ENCODE measurements at regions not wholly inside any gene's neighbourhood (a gene's known extent, or its start where the extent isn't known, plus 50 kb on each side); places are given as distances from the start of the nearest gene placed in this dataset.
A peak's percentile ranks its signal among the peaks of the same experiment; 100 is the strongest.

- no peak overlapping the region for H3K4me3 ChIP-seq (ENCODE audit: low read depth, poor library complexity, severe bottlenecking)
- TF ChIP-seq POLR2A (IDR thresholded peaks at IDR 0.05) = no peak
- TF ChIP-seq, protein P1, sequence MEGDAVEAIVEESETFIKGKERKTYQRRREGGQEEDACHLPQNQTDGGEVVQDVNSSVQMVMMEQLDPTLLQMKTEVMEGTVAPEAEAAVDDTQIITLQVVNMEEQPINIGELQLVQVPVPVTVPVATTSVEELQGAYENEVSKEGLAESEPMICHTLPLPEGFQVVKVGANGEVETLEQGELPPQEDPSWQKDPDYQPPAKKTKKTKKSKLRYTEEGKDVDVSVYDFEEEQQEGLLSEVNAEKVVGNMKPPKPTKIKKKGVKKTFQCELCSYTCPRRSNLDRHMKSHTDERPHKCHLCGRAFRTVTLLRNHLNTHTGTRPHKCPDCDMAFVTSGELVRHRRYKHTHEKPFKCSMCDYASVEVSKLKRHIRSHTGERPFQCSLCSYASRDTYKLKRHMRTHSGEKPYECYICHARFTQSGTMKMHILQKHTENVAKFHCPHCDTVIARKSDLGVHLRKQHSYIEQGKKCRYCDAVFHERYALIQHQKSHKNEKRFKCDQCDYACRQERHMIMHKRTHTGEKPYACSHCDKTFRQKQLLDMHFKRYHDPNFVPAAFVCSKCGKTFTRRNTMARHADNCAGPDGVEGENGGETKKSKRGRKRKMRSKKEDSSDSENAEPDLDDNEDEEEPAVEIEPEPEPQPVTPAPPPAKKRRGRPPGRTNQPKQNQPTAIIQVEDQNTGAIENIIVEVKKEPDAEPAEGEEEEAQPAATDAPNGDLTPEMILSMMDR (IDR thresholded peaks at IDR 0.05) = no peak
- intact Hi-C loops (cut with DNase I; ENCODE audit: low total_unique reads) = no loop called here
- no peak for DNase-seq (ENCODE audit: low spot score in 2 of 2)
- WGBS, 2 donors = 90 to 97% methylated on average over 2 of the region's 2 CpGs
Measured at GRCh38 chr3:107959550-107960154, 131.2 kb downstream of the CD47 start.

DNA sequence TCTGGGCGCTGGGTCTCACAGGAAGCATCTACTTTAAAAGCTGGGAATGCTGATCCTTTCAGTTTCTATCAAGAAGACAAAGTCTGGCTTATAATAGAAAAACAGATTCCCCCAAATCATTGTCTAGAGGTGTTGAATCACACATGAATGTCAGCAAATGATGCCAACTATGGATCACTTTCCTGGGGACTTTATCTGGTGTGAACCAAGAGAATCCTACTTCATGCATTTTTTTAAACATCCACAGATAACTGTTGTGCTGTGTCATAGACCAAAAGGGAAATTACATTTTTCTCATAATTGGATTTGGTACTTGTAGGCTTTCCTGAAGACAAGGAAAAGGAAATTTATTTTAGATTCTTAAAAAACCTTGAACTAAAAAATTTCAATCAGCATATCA is 132.7 kb downstream of the CD47 start:
- 41 to 83% methylated on average over 1 of the region's 1 CpG for WGBS, 2 donors
- no peak for DNase-seq (ENCODE audit: low spot score in 2 of 2)
- no peak overlapping the region for H3K4me3 ChIP-seq (ENCODE audit: low read depth, poor library complexity, severe bottlenecking)
- intact Hi-C loops (cut with DNase I; ENCODE audit: low total_unique reads) = no loop called here
- TF ChIP-seq, protein P1 (IDR thresholded peaks at IDR 0.05) = no peak
- no peak for TF ChIP-seq POLR2A (IDR thresholded peaks at IDR 0.05)

DNA sequence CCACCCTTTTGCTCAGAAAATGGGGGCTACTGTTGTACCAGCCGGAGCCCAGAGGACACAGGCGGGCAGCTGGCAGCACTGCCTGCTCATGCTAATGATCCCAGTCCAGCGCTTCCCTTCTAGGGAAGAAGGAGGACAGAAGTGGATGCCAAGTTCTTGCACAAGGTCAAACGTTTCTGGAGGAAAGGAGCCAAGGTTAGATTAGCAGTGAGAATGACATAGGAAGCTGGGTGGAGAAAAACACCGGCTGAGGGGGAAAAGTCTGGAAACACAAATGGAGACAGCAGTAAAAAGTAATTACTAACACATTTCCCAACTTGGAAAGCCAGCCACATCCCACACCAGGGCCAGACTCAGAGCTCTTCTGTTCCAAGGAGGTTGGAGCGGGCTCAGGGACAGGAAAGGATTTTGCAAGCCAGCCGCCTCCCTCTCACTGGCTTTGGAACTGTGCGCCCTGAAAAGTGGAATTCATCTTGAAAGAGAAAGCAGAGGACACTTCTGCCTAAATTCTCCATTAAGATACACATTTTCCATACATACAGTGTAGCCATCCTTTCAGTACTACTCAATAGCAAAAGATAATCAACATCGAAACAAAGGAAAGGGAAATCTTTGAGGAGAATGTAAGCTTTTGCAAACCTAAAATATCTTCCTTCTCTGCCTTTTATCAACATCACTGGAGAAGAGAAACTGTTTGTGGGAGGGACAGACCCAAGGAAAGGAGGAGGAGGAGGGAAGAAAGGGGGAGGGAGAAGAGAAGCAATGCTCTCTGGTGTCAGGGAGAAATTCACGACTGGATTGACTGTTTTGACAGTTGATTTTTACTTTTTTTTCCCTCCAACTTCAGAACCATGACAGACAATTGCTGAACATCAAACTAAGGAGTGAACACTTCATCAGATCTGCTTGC is 133.6 kb downstream of the CD47 start:
- TF ChIP-seq, protein P1 (IDR thresholded peaks at IDR 0.05) = no peak
- no peak for TF ChIP-seq POLR2A (IDR thresholded peaks at IDR 0.05)
- 12 to 19% methylated on average over 10 of the region's 10 CpGs for WGBS, 2 donors
- intact Hi-C loops (cut with DNase I; ENCODE audit: low total_unique reads) = no loop called here
- H3K4me3 ChIP-seq (ENCODE audit: low read depth, poor library complexity, severe bottlenecking) = no peak overlapping the region
- DNase-seq (ENCODE audit: low spot score in 2 of 2) = peak; percentile 80 to 95

DNA sequence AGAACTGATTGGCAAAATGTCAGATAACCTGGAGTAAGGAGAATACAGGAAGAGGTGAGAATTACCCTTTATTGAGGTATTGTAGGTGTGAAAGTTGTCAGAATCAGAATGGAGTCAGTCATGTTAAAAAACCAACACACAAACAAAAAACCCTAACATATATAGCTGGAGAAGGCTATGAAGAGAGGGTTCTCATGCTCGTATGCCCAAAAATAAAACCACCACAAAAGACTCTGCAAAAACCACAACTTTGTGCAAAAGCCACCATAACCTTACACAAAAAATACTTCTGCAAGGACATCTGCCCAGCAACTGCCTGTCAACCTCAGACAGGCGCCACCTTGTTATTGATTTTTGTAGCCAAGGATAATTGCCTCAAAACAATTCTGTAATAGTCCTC is 136.0 kb downstream of the CD47 start:
- no peak overlapping the region for H3K4me3 ChIP-seq (ENCODE audit: low read depth, poor library complexity, severe bottlenecking)
- intact Hi-C loops (cut with DNase I; ENCODE audit: low total_unique reads) = no loop called here
- 79 to 83% methylated on average over 2 of the region's 2 CpGs for WGBS, 2 donors
- TF ChIP-seq, protein P1 (IDR thresholded peaks at IDR 0.05) = no peak
- TF ChIP-seq POLR2A (IDR thresholded peaks at IDR 0.05) = no peak
- no peak for DNase-seq (ENCODE audit: low spot score in 2 of 2)

GRCh38 chr3:107953722-107954121 is 137.1 kb downstream of the CD47 start:
- WGBS, 2 donors = 73 to 82% methylated on average over 3 of the region's 3 CpGs
- no peak for DNase-seq (ENCODE audit: low spot score in 2 of 2)
- H3K4me3 ChIP-seq (ENCODE audit: low read depth, poor library complexity, severe bottlenecking) = no peak overlapping the region
- intact Hi-C loops (cut with DNase I; ENCODE audit: low total_unique reads) = no loop called here
- TF ChIP-seq, protein P1 (IDR thresholded peaks at IDR 0.05) = no peak
- TF ChIP-seq POLR2A (IDR thresholded peaks at IDR 0.05) = no peak

Measured in lower leg skin (tissue), 4 donors.